ENCODE measurements at regions not wholly inside any gene's neighbourhood (a gene's known extent, or its start where the extent isn't known, plus 50 kb on each side); places are given as distances from the start of the nearest gene placed in this dataset.

- Histone ChIP-seq H3K23me2 (ENCODE audit: low read depth, low read length) (peaks cover 3% of the 10 kb centered on the region), H3K4ac (replicated peaks; ENCODE audit: insufficient read length, low read depth, low read length) (no peak overlapping the region), H3K4me2 (ENCODE audit: insufficient read depth in 1 of 2, low read depth in 2 of 2, low read length in 2 of 2) (no peak overlapping the region), H4K5ac (ENCODE audit: insufficient read length, low read depth, low read length) (no peak overlapping the region), H2BK5ac (ENCODE audit: low read depth, low read length) (no peak overlapping the region), H3K4me1 (replicated peaks in 1 of 4; ENCODE audit: control insufficient read depth in 3 of 4, insufficient read depth in 4 of 4, low read length in 3 of 4) (peaks cover 1 to 4% (median 2%) of the 10 kb centered on the region in 4 experiments; a peak in 6 of 7 replicates), H4K20me1 (replicated peaks in 1 of 2; ENCODE audit: control insufficient read depth in 1 of 2, insufficient read depth in 2 of 2, low read length in 2 of 2) (no peaks in the 10 kb centered on the region), H2AFZ (ENCODE audit: low read length) (no peak overlapping the region), H4K91ac (replicated peaks; ENCODE audit: insufficient read length, low read length) (no peak overlapping the region), H3K56ac (replicated peaks; ENCODE audit: insufficient read length, low read depth, low read length) (no peak overlapping the region), H3K18ac (ENCODE audit: extremely low read depth, low read length) (no peak overlapping the region), H2AK5ac (ENCODE audit: low read depth, low read length) (no peak overlapping the region), H4K8ac (ENCODE audit: extremely low read depth, insufficient read depth, low read length) (no peak overlapping the region), H2BK120ac (replicated peaks; ENCODE audit: low read depth, low read length) (no peak overlapping the region), H3K36me3 (ENCODE audit: control insufficient read depth in 2 of 4, insufficient read depth in 4 of 4, low read length in 3 of 4) (no peaks in the 10 kb centered on the region), H2BK20ac (ENCODE audit: low read length) (no peak overlapping the region), H3K9ac (replicated peaks in 1 of 4; ENCODE audit: extremely low read depth in 1 of 4, low read depth in 3 of 4, low read length in 3 of 4) (no peak overlapping the region), H3K79me2 (ENCODE audit: control insufficient read depth in 1 of 2, insufficient read depth in 2 of 2, low read length in 2 of 2) (no peaks in the 10 kb centered on the region), H2BK12ac (ENCODE audit: low read depth, low read length) (no peak overlapping the region), H3K4me3 (ENCODE audit: extremely low read depth in 1 of 4, insufficient read depth in 2 of 4, low read depth in 3 of 4, low read length in 4 of 4) (no peak overlapping the region), H3K23ac (ENCODE audit: insufficient read length) (no peak overlapping the region), H3K27me3 (replicated peaks in 1 of 4; ENCODE audit: control insufficient read depth in 3 of 4, extremely low read depth in 1 of 4, insufficient read depth in 3 of 4, low read length in 3 of 4) (peaks cover 0 to 9% (median 5%) of the 10 kb centered on the region in 4 experiments; a peak in 4 of 7 replicates), H3K9me3 (ENCODE audit: insufficient read depth in 2 of 2, low read depth in 1 of 2, low read length in 1 of 2) (no peaks in the 10 kb centered on the region), H3K27ac (ENCODE audit: low read depth, low read length) (no peak overlapping the region), H2BK15ac (ENCODE audit: low read length) (no peak overlapping the region), H3K79me1 (ENCODE audit: low read depth, low read length) (no peaks in the 10 kb centered on the region), H3K14ac (ENCODE audit: insufficient read length) (no peak overlapping the region)
- WGBS, 2 experiments (ENCODE audit: extremely low coverage in 1 of 2, insufficient coverage in 1 of 2, insufficient read length in 1 of 2, insufficient replicate concordance in 2 of 2, low coverage in 1 of 2, low lambda C conversion rate in 2 of 2, missing lambda C conversion rate in 1 of 2), result 86% methylated on average over 4 of the region's 4 CpGs; no CpG with 5 or more reads in 1 of the 2 experiments
- DNase-seq (ENCODE audit: low read depth in 1 of 2, low spot score in 2 of 2), result no peak
- POLR2A ChIA-PET (ENCODE audit: partially characterized antibody), result no interaction called here
- CTCF ChIA-PET (ENCODE audit: partially characterized antibody), result interaction anchor here (0.6 to 0.8 kb wide), 2 partner anchors 55 to 100 kb away, joined by 3 to 4 read pairs; no protein-coding TSS in a partner anchor
- FAIRE-seq, result no peak
- no peak for TF ChIP-seq TAF1 (IDR thresholded peaks at IDR 0.05; ENCODE audit: low read depth, low read length)
- no peak for TF ChIP-seq SRF (IDR thresholded peaks at IDR 0.05; ENCODE audit: low read depth, low read length)
- no peak for TF ChIP-seq TAF7 (optimal IDR thresholded peaks at IDR 0.05; ENCODE audit: borderline replicate concordance, low read depth, low read length)
- TF ChIP-seq SIX5 (IDR thresholded peaks at IDR 0.05; ENCODE audit: low read depth, low read length), result no peak
- TF ChIP-seq, protein P1, sequence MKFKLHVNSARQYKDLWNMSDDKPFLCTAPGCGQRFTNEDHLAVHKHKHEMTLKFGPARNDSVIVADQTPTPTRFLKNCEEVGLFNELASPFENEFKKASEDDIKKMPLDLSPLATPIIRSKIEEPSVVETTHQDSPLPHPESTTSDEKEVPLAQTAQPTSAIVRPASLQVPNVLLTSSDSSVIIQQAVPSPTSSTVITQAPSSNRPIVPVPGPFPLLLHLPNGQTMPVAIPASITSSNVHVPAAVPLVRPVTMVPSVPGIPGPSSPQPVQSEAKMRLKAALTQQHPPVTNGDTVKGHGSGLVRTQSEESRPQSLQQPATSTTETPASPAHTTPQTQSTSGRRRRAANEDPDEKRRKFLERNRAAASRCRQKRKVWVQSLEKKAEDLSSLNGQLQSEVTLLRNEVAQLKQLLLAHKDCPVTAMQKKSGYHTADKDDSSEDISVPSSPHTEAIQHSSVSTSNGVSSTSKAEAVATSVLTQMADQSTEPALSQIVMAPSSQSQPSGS (IDR thresholded peaks at IDR 0.05; ENCODE audit: low read length), result no peak
- TF ChIP-seq BCL11A (IDR thresholded peaks at IDR 0.05; ENCODE audit: low read depth in 2 of 2, low read length in 2 of 2), result no peak
- no peak for TF ChIP-seq NRF1 (IDR thresholded peaks at IDR 0.05; ENCODE audit: low read depth, low read length)
- no peak for TF ChIP-seq NANOG (IDR thresholded peaks at IDR 0.05; ENCODE audit: insufficient read depth, low read depth, low read length, poor library complexity, severe bottlenecking)
- no peak for TF ChIP-seq RXRA (IDR thresholded peaks at IDR 0.05; ENCODE audit: insufficient read depth, low read depth, low read length)
- no peak for TF ChIP-seq USF2 (IDR thresholded peaks at IDR 0.05; ENCODE audit: low read length)
- TF ChIP-seq CHD2 (IDR thresholded peaks at IDR 0.05; ENCODE audit: low read length), result no peak
- TF ChIP-seq PHF8 (conservative IDR thresholded peaks at IDR 0.05; ENCODE audit: low read depth, low read length), result no peak
These were observed 162.3 kb downstream of the PAX1 start for GRCh38 chr20:21867811-21868210.

All from H1 (cell line).